ENCODE measurements at regions not wholly inside any gene's neighbourhood (a gene's known extent, or its start where the extent isn't known, plus 50 kb on each side); places are given as distances from the start of the nearest gene placed in this dataset.

- TF ChIP-seq CTCF (tag by site-specific recombination; IDR thresholded peaks at IDR 0.05) (no peak), ZNF114 (tag by site-specific recombination; IDR thresholded peaks at IDR 0.05) (no peak), ZFP69B (tag by site-specific recombination; IDR thresholded peaks at IDR 0.05) (no peak), ZNF639 (tag by site-specific recombination; IDR thresholded peaks at IDR 0.05) (no peak), ZNF837 (tag by site-specific recombination; IDR thresholded peaks at IDR 0.05) (no peak), ZNF629 (tag by site-specific recombination; IDR thresholded peaks at IDR 0.05) (no peak), SALL2 (tag by site-specific recombination; IDR thresholded peaks at IDR 0.05; ENCODE audit: borderline replicate concordance) (no peak), SCRT2 (tag by site-specific recombination; IDR thresholded peaks at IDR 0.05) (no peak), ZSCAN18 (tag by site-specific recombination; IDR thresholded peaks at IDR 0.05) (no peak), ZBTB49 (tag by site-specific recombination; IDR thresholded peaks at IDR 0.05; ENCODE audit: low read depth) (no peak), ZNF274 (IDR thresholded peaks at IDR 0.05; ENCODE audit: low read length) (no peak), ZNF274 (tag by site-specific recombination; IDR thresholded peaks at IDR 0.05; ENCODE audit: borderline replicate concordance) (no peak)
These were observed 61.1 kb upstream of the UNC13C start for GRCh38 chr15:53917109-53917508.

All from HEK293 (cell line).